ENCODE measurements at regions not wholly inside any gene's neighbourhood (a gene's known extent, or its start where the extent isn't known, plus 50 kb on each side); places are given as distances from the start of the nearest gene placed in this dataset.

- TF ChIP-seq POLR2AphosphoS5 (IDR thresholded peaks at IDR 0.05; ENCODE audit: low read depth, low read length) (no peak), POLR2A (IDR thresholded peaks at IDR 0.05; ENCODE audit: low read depth, low read length) (no peak), TAF1 (IDR thresholded peaks at IDR 0.05; ENCODE audit: borderline replicate concordance, low read depth, low read length) (no peak)
These were observed 645.0 kb downstream of the PCDH7 start for GRCh38 chr4:31365006-31365690.
